HT1080 (cell line): ENCODE measurements at regions not wholly inside any gene's neighbourhood (a gene's known extent, or its start where the extent isn't known, plus 50 kb on each side); places are given as distances from the start of the nearest gene placed in this dataset.

ENCODE experiments used
- DNase-seq: peaks from one replicate; pipeline ENCODE4 v3.0.0-alpha.2; 2015; ENCODE audit warnings: low read depth

GRCh38 chr1:63116016-63116415 is 206.4 kb upstream of the FOXD3 start:
- peak; percentile 67 for DNase-seq

- DNase-seq, result no peak
Measured at GRCh38 chr1:63119575-63120155, 202.7 kb upstream of the FOXD3 start.

- no peak for DNase-seq
Measured at GRCh38 chr1:63122079-63122478, 200.3 kb upstream of the FOXD3 start.

GRCh38 chr1:63124666-63125191 is 197.6 kb upstream of the FOXD3 start:
- peak; percentile 87 for DNase-seq

GRCh38 chr1:63126104-63126503 is 196.3 kb upstream of the FOXD3 start:
- DNase-seq, result no peak

GRCh38 chr1:63127376-63127775 is 195.0 kb upstream of the FOXD3 start:
- DNase-seq, result no peak

GRCh38 chr1:63128556-63128955 is 193.8 kb upstream of the FOXD3 start:
- DNase-seq, result no peak

- DNase-seq, result no peak
Measured at GRCh38 chr1:63129184-63129583, 193.2 kb upstream of the FOXD3 start.

GRCh38 chr1:63129855-63130254 is 192.5 kb upstream of the FOXD3 start:
- DNase-seq, result no peak

GRCh38 chr1:63134501-63135173 is 187.7 kb upstream of the FOXD3 start:
- DNase-seq, result no peak

- no peak for DNase-seq
Measured at GRCh38 chr1:63135174-63135512, 187.2 kb upstream of the FOXD3 start.

GRCh38 chr1:63135801-63136200 is 186.6 kb upstream of the FOXD3 start:
- DNase-seq, result no peak

- no peak for DNase-seq
Measured at GRCh38 chr1:63142001-63142400, 180.4 kb upstream of the FOXD3 start.

- DNase-seq, result no peak
Measured at GRCh38 chr1:63143482-63143881, 178.9 kb upstream of the FOXD3 start.

GRCh38 chr1:63147783-63148182 is 174.6 kb upstream of the FOXD3 start:
- no peak for DNase-seq

GRCh38 chr1:63148825-63149645 is 173.3 kb upstream of the FOXD3 start:
- peak; percentile 53 for DNase-seq

- no peak for DNase-seq
Measured at GRCh38 chr1:63152572-63152971, 169.8 kb upstream of the FOXD3 start.

- DNase-seq, result no peak
Measured at GRCh38 chr1:63155437-63155836, 166.9 kb upstream of the FOXD3 start.

- DNase-seq, result no peak
Measured at GRCh38 chr1:63157085-63157484, 165.3 kb upstream of the FOXD3 start.

GRCh38 chr1:63169057-63169456 is 153.3 kb upstream of the FOXD3 start:
- no peak for DNase-seq

- DNase-seq, result no peak
Measured at GRCh38 chr1:63173161-63173560, 149.2 kb upstream of the FOXD3 start.

GRCh38 chr1:63189677-63190076 is 132.7 kb upstream of the FOXD3 start:
- peak; percentile 3 for DNase-seq
